Heart left ventricle (tissue), 16 donors: ENCODE measurements at regions not wholly inside any gene's neighbourhood (a gene's known extent, or its start where the extent isn't known, plus 50 kb on each side); places are given as distances from the start of the nearest gene placed in this dataset.
"Not testable (repeated sequence)": the region's sequence is repeated elsewhere in the genome, so short reads cannot be mapped to it uniquely, and the experiment has no call there.

Source experiments
- ATAC-seq, 4 donors: fragments of 200-7000 bp; cut with Tn5 transposase; one replicate each; pipeline ENCODE4 v1.9.1; 2020 to 2022; ENCODE audit warnings: moderate library complexity in 4 of 4, mild to moderate bottlenecking in 3 of 4, moderate number of reproducible peaks in 1 of 4
- DNase-seq, 5 donors: peaks; one replicate each; pipeline ENCODE4 v3.0.0-alpha.2; 2020
- H3K27ac ChIP-seq, 12 donors: fragments of 200-600 bp; sonication (generic) in 4 of 12; one replicate each; pipeline versions ENCODE4 v1.5.0 to v1.8.0; 2016 to 2022; ENCODE audit warnings: mild to moderate bottlenecking in 2 of 12
- H3K27me3 ChIP-seq, 9 donors: fragments of 200-600 bp; sonication (generic) in 2 of 9; one replicate each; pipeline versions ENCODE4 v1.5.1 to v1.8.0; 2016 to 2022; ENCODE audit warnings: mild to moderate bottlenecking in 3 of 9
- H3K36me3 ChIP-seq, 9 donors: fragments of 200-600 bp; sonication (generic) in 2 of 9; one replicate each; pipeline versions ENCODE4 v1.5.0 to v1.8.0; 2018 to 2022; ENCODE audit warnings: mild to moderate bottlenecking in 2 of 9
- H3K4me1 ChIP-seq, 12 donors: fragments of 200-600 bp; sonication (generic) in 4 of 12; one replicate each; pipeline versions ENCODE4 v1.5.0 to v1.8.0; 2016 to 2022; ENCODE audit warnings: mild to moderate bottlenecking in 3 of 12
- H3K4me3 ChIP-seq, 12 donors: fragments of 200-600 bp; sonication (generic) in 4 of 12; one replicate each; pipeline versions ENCODE4 v1.5.0 to v1.8.0; 2017 to 2022; ENCODE audit warnings: mild to moderate bottlenecking in 9 of 12, moderate library complexity in 4 of 12
- H3K9me3 ChIP-seq, 12 donors: fragments of 200-600 bp; sonication (generic) in 4 of 12; one replicate each; pipeline versions ENCODE4 v1.5.0 to v1.8.0; 2016 to 2022; ENCODE audit warnings: mild to moderate bottlenecking in 1 of 12
- POLR2A ChIP-seq, 2 donors: fragments of 450-650 bp; IDR thresholded peaks; one replicate each; pipeline ENCODE4 v1.6.1; 2017; ENCODE audit warnings: antibody characterized with exemption in 2 of 2, mild to moderate bottlenecking in 2 of 2, moderate library complexity in 2 of 2
- WGBS, 4 donors: extraction: QIAGEN DNeasy Blood & Tissue Kit in 2 of 4; methylation state at CpG; one replicate each; pipeline versions ENCODE4 v1.1.5 to v1.1.7; 2013 to 2018; 5-methylcytosine and 5-hydroxymethylcytosine counted together
- intact Hi-C, 10 donors: fragments of 100-400 bp; cut with DNase I; formaldehyde crosslinking; loops; one replicate each; pipeline versions ENCODE4 v1.11.1 to v1.14.2; 2022
- TF ChIP-seq, protein P1 (sequence below), 12 donors: fragments of 200-600 bp; sonication (generic) in 4 of 12; IDR thresholded peaks; one replicate each; pipeline versions ENCODE4 v1.5.0 to v1.8.0; 2018 to 2022; ENCODE audit warnings: antibody characterized with exemption in 12 of 12, mild to moderate bottlenecking in 5 of 12
- donor health status: ischemic (EF 13 %, LVEDD 7.1; RV severe dilation, severe dysfunction).
- donor health status: healthy with polysubstance abuse.
- donor health status: DM: no; HTN: yes; CAD: no.
- donor health status: DM: no; HTN: no; CAD: no.
- donor health status: ischemic (EF 25% LVEDD 6.9; RV normal size, moderate dysfunction).
- donor health status: ischemic (EF 25% LVEDD 5.7; RV mildly dilated, moderate dysfunction).
- donor health status: healthy.
- donor health status: DM: yes; HTN: yes; CAD: no.
- donor health status: ischemic (EF 35%, LVEDD 5.7; RV mildly dilated, moderate dysfunction).
- donor health status: nonischemic (EF 11% LVEDD 7.7; RV severe dilation, severe dysfunction).
- donor health status: DM: yes; HTN: yes; CAD: no.
- donor health status: PGD.
- donor health status: ischemic (EF 29% LVEDD 5.4; RV normal size, mild dysfunction).
- donor health status: nonischemic (EF 23%, LVEDD 6.1; RV moderate dilation, normal function).

DNA sequence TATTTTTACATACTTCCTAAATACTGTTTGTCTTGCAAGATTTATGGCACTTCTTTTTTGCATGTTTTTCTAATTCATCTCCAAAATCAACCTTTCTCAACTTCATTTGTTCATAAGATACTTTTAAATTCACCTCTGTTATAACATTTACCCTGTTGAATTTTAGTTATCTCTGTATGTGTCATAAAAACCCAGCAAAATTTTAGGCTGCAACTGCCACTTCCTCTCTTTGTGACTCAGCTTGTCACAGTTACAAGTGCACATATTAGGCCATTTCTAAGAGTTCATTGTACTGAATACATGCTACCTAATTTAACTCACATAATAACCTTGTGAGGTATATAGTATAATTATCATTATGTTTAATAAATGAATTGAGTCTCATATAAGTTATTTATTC lies 1023.0 kb upstream of the DEFB115 start:
- DNase-seq, H3K9me3 ChIP-seq, H3K4me1 ChIP-seq, H3K27ac ChIP-seq, ATAC-seq, H3K36me3 ChIP-seq, intact Hi-C loops, H3K27me3 ChIP-seq, H3K4me3 ChIP-seq: not testable (repeated sequence)

DNA sequence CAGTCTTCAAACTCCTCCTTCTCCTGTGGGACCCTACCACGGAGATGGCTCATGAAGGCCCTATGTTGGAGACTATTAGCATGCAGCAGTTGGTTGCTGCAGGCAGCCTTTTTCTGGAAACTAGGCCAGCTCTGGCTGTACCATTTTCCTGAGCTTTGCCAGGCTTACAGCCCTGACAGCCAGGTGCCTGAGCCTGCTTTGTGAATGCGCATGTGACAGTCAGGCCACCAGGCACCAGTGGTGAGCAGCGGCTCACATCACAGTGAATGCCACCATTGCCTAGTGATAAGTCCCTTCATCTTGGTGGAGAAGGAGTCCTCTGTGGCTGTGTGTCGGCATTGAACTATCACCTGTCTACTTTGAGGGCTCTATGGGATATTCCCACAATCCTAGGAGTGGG lies 982.4 kb upstream of the DEFB115 start:
- not testable (repeated sequence) for H3K27ac ChIP-seq, ATAC-seq
- 56 to 82% (median 66%) methylated on average over 1 to 4 of the region's 4 CpGs for WGBS, 4 donors

DNA sequence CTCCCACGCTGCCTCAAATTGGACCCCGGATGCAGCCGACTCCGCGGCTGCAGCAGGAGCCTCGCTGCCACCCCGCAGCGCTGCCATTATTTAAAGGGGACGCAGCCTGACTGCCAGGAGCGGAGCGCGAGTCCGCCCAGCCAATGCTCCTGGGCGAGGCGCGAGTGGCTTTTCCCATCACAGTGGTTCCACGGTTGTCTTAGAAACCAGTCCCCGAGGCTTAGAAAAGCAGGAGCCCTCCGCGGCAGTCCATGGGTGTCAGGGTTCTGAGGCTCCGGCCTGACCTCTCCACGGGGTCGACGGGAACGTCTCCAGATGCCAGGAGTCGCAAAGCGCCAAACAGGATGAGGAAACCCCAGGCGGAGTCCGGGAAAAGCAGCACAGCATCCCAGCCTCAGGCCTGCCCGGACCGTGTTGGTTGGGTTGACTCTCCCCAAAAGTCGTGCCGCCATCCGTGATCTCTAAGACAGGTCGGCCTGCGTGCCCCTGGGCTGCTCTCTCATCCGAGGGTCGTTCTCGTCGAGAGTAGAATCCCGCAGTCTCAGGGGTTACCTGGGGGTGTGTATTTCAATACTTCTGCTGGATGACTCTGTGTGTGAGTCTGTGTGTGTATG lies 975.8 kb upstream of the DEFB115 start:
- no peak overlapping the region for H3K27ac ChIP-seq
- H3K36me3 ChIP-seq: no peaks in the 10 kb centered on the region
- DNase-seq (no peak), ATAC-seq (no peak)
- H3K4me1 ChIP-seq: peaks cover 0 to 16% (median 0%) of the 10 kb centered on the region in 12 donors
- no peaks in the 10 kb centered on the region for H3K9me3 ChIP-seq
- no peak for TF ChIP-seq POLR2A (IDR thresholded peaks at IDR 0.05)
- TF ChIP-seq, protein P1, sequence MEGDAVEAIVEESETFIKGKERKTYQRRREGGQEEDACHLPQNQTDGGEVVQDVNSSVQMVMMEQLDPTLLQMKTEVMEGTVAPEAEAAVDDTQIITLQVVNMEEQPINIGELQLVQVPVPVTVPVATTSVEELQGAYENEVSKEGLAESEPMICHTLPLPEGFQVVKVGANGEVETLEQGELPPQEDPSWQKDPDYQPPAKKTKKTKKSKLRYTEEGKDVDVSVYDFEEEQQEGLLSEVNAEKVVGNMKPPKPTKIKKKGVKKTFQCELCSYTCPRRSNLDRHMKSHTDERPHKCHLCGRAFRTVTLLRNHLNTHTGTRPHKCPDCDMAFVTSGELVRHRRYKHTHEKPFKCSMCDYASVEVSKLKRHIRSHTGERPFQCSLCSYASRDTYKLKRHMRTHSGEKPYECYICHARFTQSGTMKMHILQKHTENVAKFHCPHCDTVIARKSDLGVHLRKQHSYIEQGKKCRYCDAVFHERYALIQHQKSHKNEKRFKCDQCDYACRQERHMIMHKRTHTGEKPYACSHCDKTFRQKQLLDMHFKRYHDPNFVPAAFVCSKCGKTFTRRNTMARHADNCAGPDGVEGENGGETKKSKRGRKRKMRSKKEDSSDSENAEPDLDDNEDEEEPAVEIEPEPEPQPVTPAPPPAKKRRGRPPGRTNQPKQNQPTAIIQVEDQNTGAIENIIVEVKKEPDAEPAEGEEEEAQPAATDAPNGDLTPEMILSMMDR (IDR thresholded peaks at IDR 0.05): no peak
- H3K4me3 ChIP-seq: peak overlapping the region in 5 of 12 donors; percentile 19 to 41 (median 23)
- H3K27me3 ChIP-seq: no peaks in the 10 kb centered on the region
- intact Hi-C loops: no loop called here
- 37 to 86% (median 64%) methylated on average over 26 to 41 of the region's 41 CpGs for WGBS, 4 donors

More for the DNA sequence above, 982.4 kb upstream of the DEFB115 start:
- H3K36me3 ChIP-seq, H3K27me3 ChIP-seq, intact Hi-C loops, H3K4me3 ChIP-seq, DNase-seq, H3K9me3 ChIP-seq, H3K4me1 ChIP-seq: not testable (repeated sequence)

DNA sequence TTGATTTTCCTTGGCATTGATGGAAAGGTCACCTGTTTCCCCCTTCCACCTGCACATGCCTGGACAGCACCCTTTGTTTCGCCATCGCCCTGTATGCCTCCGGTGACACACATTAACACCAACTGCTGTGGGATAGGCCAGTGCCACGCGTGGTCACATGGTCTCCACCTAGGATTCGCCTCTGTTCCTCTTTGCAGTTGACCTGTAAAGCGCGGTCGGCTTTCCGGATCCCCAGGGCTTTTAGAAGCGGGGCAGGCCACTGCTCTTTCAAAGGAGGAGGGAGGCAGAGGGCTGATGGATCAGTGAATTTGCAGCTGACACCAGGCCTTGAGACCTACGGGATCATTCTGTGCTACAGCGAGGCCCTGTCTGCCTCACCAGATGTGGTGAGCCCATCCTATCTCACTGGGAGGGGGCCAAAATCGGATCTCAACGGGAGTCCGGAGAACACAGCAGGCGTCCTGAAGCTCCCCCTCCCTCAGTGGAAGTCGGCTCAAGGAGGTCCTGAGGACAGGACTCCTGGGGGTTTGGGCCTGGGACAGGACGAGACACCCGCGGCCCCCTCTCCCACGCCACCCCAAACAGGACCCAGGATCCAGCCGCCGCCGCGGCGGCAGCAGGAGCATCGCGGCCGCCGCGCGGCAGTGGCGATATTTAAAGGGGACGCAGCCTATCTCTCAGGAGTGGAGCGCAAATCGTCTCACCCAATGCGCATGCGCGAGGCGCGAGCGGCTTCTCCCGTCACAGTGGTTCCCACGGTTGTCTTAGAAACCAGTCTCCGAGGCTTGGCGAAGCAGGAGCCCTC lies 973.8 kb upstream of the DEFB115 start:
- DNase-seq (peak; percentile 37 to 94 (median 84)), ATAC-seq (peak in 1 of 4 donors; percentile 67)
- peak overlapping the region in 5 of 12 donors; percentile 27 to 62 (median 41) for H3K27ac ChIP-seq
- H3K36me3 ChIP-seq, intact Hi-C loops, H3K9me3 ChIP-seq, H3K27me3 ChIP-seq: not testable (repeated sequence)
- WGBS, 4 donors: 7 to 71% (median 38%) methylated on average over 36 to 47 of the region's 47 CpGs
- H3K4me3 ChIP-seq: peak overlapping the region; percentile 8 to 63 (median 44)
- peaks cover 0 to 16% (median 0%) of the 10 kb centered on the region in 12 donors for H3K4me1 ChIP-seq

DNA sequence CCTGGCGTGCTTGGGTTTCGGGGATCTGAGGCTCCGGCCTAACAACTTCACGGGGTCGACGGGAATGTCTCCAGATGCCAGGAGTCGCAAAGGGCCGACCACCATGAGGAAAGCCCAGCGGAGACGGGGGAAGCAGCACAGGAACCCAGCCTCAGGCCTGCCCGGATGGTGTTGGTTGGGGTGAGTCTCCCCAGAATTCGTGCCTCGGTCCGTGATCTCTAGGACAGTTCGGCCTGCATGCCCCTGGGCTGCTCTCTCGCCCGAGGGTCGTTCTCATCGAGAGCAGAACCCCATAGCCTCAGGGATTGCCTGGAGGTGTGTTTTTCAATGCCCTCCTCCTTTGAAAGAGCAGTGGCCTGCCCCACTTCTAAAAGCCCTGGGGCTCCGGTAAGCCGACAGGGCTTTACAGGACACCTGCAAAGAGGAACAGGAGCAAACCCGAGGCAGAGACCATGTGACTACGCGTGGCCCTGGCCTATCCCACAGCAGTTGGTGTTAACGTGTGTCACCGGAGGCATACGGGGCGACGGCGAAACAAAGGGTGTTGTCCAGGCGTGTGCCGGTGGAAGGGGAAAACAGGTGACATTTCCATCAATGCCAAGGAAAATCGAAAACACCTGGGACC lies 973.1 kb upstream of the DEFB115 start:
- intact Hi-C loops: no loop called here
- H3K27ac ChIP-seq: peak overlapping the region in 5 of 12 donors; percentile 9 to 62 (median 31)

More for the DNA sequence above, 973.1 kb upstream of the DEFB115 start:
- ATAC-seq: no peak
- TF ChIP-seq, protein P1 (IDR thresholded peaks at IDR 0.05): no peak
- TF ChIP-seq POLR2A (IDR thresholded peaks at IDR 0.05): no peak
- no peaks in the 10 kb centered on the region for H3K36me3 ChIP-seq
- no peaks in the 10 kb centered on the region for H3K9me3 ChIP-seq
- peaks cover 0 to 18% (median 0%) of the 10 kb centered on the region in 12 donors for H3K4me1 ChIP-seq
- H3K27me3 ChIP-seq: no peaks in the 10 kb centered on the region
- H3K4me3 ChIP-seq: peak overlapping the region in 11 of 12 donors; percentile 16 to 63 (median 45)
- WGBS, 4 donors: 35 to 86% (median 67%) methylated on average over 20 to 33 of the region's 33 CpGs
- DNase-seq: no peak
